Keratinocyte (primary cell): ENCODE measurements at regions not wholly inside any gene's neighbourhood (a gene's known extent, or its start where the extent isn't known, plus 50 kb on each side); places are given as distances from the start of the nearest gene placed in this dataset.

Experiments used
- DNase-seq: peaks from one replicate; pipeline ENCODE4 v3.0.0-alpha.2; 2011; ENCODE audit warnings: low read depth, missing footprints, low spot score
- FAIRE-seq: peaks from 2 replicates; lab custom pipeline; 2011; peaks lifted over from hg19 to GRCh38; lab: Jason Lieb, UNC
- H2AFZ ChIP-seq: 2 replicates; pipeline ENCODE4 v1.6.0; 2012; ENCODE audit warnings: low read length, control low read depth, inconsistent platforms; ENCODE audit not compliant: control insufficient read depth
- H3K27ac ChIP-seq: 2 replicates; pipeline ENCODE4 v1.5.1; 2011; ENCODE audit warnings: low read length; ENCODE audit not compliant: control insufficient read depth, insufficient read depth
- H3K27me3 ChIP-seq: 3 replicates; pipeline ENCODE4 v1.6.0; 2011; ENCODE audit warnings: low read length; ENCODE audit not compliant: control insufficient read depth, insufficient read depth; ENCODE audit errors: extremely low read depth
- H3K36me3 ChIP-seq, 2 experiments: 2 replicates in 1 of 2; 3 replicates in 1 of 2; pipeline ENCODE4 v1.5.1; 2011; ENCODE audit warnings: low read length in 2 of 2, mild to moderate bottlenecking in 1 of 2; ENCODE audit not compliant: control insufficient read depth in 2 of 2, insufficient read depth in 2 of 2; ENCODE audit errors: extremely low read depth in 1 of 2
- H3K4me1 ChIP-seq: 3 replicates; pipeline ENCODE4 v1.5.1; 2011; ENCODE audit warnings: low read length; ENCODE audit not compliant: control insufficient read depth, insufficient read depth; ENCODE audit errors: extremely low read depth
- H3K4me2 ChIP-seq: 3 replicates; pipeline ENCODE4 v1.6.0; 2011; ENCODE audit warnings: low read depth, low read length; ENCODE audit not compliant: control insufficient read depth, insufficient read depth; ENCODE audit errors: extremely low read depth
- H3K4me3 ChIP-seq, 3 experiments: fragments of 200-600 bp in 1 of 3; sonication (generic) in 1 of 3; 2 replicates in 2 of 3; 3 replicates in 1 of 3; pipeline ENCODE4 v1.5.1; 2011 to 2016; ENCODE audit warnings: low read length in 3 of 3, mild to moderate bottlenecking in 3 of 3, control low read depth in 2 of 3, inconsistent platforms in 1 of 3, low read depth in 1 of 3, mixed read lengths in 1 of 3, mixed run types in 1 of 3, moderate library complexity in 1 of 3; ENCODE audit not compliant: control insufficient read depth in 2 of 3, insufficient read depth in 2 of 3; ENCODE audit errors: extremely low read depth in 1 of 3
- H3K79me2 ChIP-seq: 2 replicates; pipeline ENCODE4 v1.6.0; 2012; ENCODE audit warnings: low read length; ENCODE audit not compliant: control insufficient read depth, insufficient read depth
- H3K9ac ChIP-seq: 3 replicates; pipeline ENCODE4 v1.6.0; 2011; ENCODE audit warnings: low read length; ENCODE audit not compliant: control insufficient read depth, insufficient read depth; ENCODE audit errors: extremely low read depth
- H3K9me1 ChIP-seq: 3 replicates; pipeline ENCODE4 v1.6.0; 2011; ENCODE audit warnings: low read length; ENCODE audit not compliant: control insufficient read depth, insufficient read depth; ENCODE audit errors: extremely low read depth
- H3K9me3 ChIP-seq: 2 replicates; pipeline ENCODE4 v1.5.1; 2012; ENCODE audit warnings: low read depth, low read length; ENCODE audit not compliant: control insufficient read depth
- H4K20me1 ChIP-seq: 3 replicates; pipeline ENCODE4 v1.6.0; 2011; ENCODE audit warnings: low read length; ENCODE audit not compliant: control insufficient read depth, insufficient read depth; ENCODE audit errors: extremely low read depth
- EZH2 ChIP-seq: IDR thresholded peaks from one replicate; pipeline ENCODE4 v1.6.1; 2012; ENCODE audit warnings: inconsistent platforms, mild to moderate bottlenecking, low read length, moderate library complexity
- dilution Hi-C: fragments of 300-500 bp; cut with MboI; formaldehyde crosslinking; loops from one replicate; pipeline ENCODE4 v1.7.0; 2020; ENCODE audit warnings: low sequenced_read_pairs; ENCODE audit not compliant: extremely low pct_ligation_motif_present
- TF ChIP-seq, protein P1 (sequence below), 3 experiments: IDR thresholded peaks in 1 of 3; conservative IDR thresholded peaks in 1 of 3; optimal IDR thresholded peaks in 1 of 3; 2 replicates in 2 of 3; 3 replicates in 1 of 3; pipeline versions ENCODE3 to v1.5.1; 2011; ENCODE audit warnings: low read length in 3 of 3, mild to moderate bottlenecking in 3 of 3, moderate library complexity in 2 of 3, control low read depth in 1 of 3, inconsistent platforms in 1 of 3; ENCODE audit not compliant: insufficient read depth in 2 of 3; ENCODE audit errors: extremely low read depth in 1 of 3

DNA sequence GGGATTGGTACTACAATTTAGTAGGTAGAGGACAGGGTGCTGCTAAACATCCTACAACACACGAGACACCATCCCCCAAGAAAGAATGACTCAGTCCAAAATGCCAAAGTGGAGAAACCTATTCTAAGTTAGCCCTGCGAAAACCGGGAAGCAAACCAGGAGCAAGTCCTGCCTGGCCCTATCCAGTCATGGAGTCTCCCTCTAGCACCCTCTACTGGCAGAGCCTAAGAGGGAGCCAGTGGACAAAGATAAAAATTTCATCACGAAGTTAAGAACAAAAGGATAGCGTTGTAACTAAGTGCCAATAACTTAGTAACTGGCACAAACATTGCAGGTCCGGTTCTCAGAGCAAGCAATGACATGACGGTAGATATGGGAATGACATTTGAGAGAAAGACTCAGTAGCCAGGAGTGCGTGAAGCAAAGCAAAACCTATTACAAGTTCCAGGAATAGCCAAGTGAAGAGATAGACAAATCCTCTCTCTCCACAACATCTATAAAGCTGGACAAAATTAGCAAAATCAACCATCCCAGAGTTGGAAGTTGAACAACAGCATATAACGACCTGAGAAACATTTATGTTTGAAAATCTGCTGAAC lies 383.5 kb downstream of the OMA1 start:
- Histone ChIP-seq H3K79me2 (no peaks in the 10 kb centered on the region), H3K4me3 (no peak overlapping the region), H2AFZ (no peak overlapping the region), H3K27ac (no peak overlapping the region), H3K4me2 (peak overlapping the region; percentile 18), H4K20me1 (no peaks in the 10 kb centered on the region), H3K9me1 (no peaks in the 10 kb centered on the region), H3K9ac (no peak overlapping the region), H3K36me3 (no peaks in the 10 kb centered on the region), H3K4me1 (no peaks in the 10 kb centered on the region), H3K9me3 (no peaks in the 10 kb centered on the region), H3K27me3 (no peaks in the 10 kb centered on the region)
- TF ChIP-seq, protein P1, sequence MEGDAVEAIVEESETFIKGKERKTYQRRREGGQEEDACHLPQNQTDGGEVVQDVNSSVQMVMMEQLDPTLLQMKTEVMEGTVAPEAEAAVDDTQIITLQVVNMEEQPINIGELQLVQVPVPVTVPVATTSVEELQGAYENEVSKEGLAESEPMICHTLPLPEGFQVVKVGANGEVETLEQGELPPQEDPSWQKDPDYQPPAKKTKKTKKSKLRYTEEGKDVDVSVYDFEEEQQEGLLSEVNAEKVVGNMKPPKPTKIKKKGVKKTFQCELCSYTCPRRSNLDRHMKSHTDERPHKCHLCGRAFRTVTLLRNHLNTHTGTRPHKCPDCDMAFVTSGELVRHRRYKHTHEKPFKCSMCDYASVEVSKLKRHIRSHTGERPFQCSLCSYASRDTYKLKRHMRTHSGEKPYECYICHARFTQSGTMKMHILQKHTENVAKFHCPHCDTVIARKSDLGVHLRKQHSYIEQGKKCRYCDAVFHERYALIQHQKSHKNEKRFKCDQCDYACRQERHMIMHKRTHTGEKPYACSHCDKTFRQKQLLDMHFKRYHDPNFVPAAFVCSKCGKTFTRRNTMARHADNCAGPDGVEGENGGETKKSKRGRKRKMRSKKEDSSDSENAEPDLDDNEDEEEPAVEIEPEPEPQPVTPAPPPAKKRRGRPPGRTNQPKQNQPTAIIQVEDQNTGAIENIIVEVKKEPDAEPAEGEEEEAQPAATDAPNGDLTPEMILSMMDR (optimal IDR thresholded peaks at IDR 0.05 in 1 of 3, IDR thresholded peaks at IDR 0.05 in 1 of 3, conservative IDR thresholded peaks at IDR 0.05 in 1 of 3; ENCODE audit: extremely low read depth in 1 of 3, insufficient read depth in 2 of 3, low read length in 3 of 3) = peak; percentile 70 to 96 (median 87)
- TF ChIP-seq EZH2 = no peak
- dilution Hi-C loops = no loop called here
- DNase-seq (peak; percentile 30), FAIRE-seq (peak; percentile 79)

DNA sequence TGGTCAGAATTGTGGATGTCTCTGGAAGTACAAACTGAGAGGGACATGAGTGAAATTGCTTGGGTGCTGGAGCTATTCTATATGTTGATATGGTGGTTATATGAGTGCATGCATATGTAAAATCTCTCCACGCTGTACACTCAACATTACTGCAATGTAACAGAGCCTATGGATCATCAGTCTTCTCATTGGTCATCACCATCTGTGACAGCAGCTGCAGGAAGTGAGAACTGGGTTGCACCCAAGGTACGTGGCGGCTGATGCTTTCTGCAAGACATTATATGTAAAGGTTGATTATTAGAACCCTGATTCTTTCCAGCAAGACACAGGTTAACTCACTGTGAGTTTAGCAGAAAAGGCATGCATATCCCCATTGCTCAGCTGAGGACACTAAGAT lies 387.1 kb downstream of the OMA1 start:
- no peaks in the 10 kb centered on the region for H3K79me2 ChIP-seq
- H3K9me1 ChIP-seq = no peaks in the 10 kb centered on the region
- DNase-seq (no peak), FAIRE-seq (no peak)
- H3K27ac ChIP-seq = no peak overlapping the region
- no peaks in the 10 kb centered on the region for H3K36me3 ChIP-seq
- no peak overlapping the region for H3K9ac ChIP-seq
- no peak for TF ChIP-seq EZH2
- TF ChIP-seq, protein P1 (optimal IDR thresholded peaks at IDR 0.05 in 1 of 3, IDR thresholded peaks at IDR 0.05 in 1 of 3, conservative IDR thresholded peaks at IDR 0.05 in 1 of 3; ENCODE audit: extremely low read depth in 1 of 3, insufficient read depth in 2 of 3, low read length in 3 of 3) = no peak
- no peak overlapping the region for H2AFZ ChIP-seq
- no peaks in the 10 kb centered on the region for H3K4me1 ChIP-seq
- no peak overlapping the region for H3K4me2 ChIP-seq
- no peaks in the 10 kb centered on the region for H3K27me3 ChIP-seq
- H4K20me1 ChIP-seq = no peaks in the 10 kb centered on the region
- no peaks in the 10 kb centered on the region for H3K9me3 ChIP-seq
- dilution Hi-C loops = no loop called here
- no peak overlapping the region for H3K4me3 ChIP-seq
